Prostate gland (tissue), 2 donors: ENCODE measurements at regions not wholly inside any gene's neighbourhood (a gene's known extent, or its start where the extent isn't known, plus 50 kb on each side); places are given as distances from the start of the nearest gene placed in this dataset.

Experiments used
- CTCF ChIP-seq, 4 experiments: fragments of 200-600 bp in 2 of 4; fragments of 450-650 bp in 2 of 4; sonication (generic) in 2 of 4; IDR thresholded peaks; 1 replicate in 3 of 4; 2 replicates in 1 of 4; pipeline ENCODE4 v1.5.1; 2016 to 2019; ENCODE audit warnings: antibody characterized with exemption in 4 of 4, mild to moderate bottlenecking in 2 of 4, moderate library complexity in 2 of 4
- POLR2A ChIP-seq: fragments of 450-650 bp; IDR thresholded peaks from one replicate; pipeline ENCODE4 v1.6.1; 2016; ENCODE audit warnings: antibody characterized with exemption, mild to moderate bottlenecking
- POLR2AphosphoS5 ChIP-seq: sonication (generic); formaldehyde crosslinking; IDR thresholded peaks from one replicate; pipeline ENCODE4 v1.6.1; 2017; ENCODE audit warnings: antibody characterized with exemption

- no peak for TF ChIP-seq CTCF (IDR thresholded peaks at IDR 0.05)
- TF ChIP-seq POLR2A = no peak
- TF ChIP-seq POLR2AphosphoS5 = no peak
Observed at GRCh38 chr6:28750926-28751458, 172.8 kb downstream of the TRIM27 start.
